GM12891 (cell line): ENCODE measurements at regions not wholly inside any gene's neighbourhood (a gene's known extent, or its start where the extent isn't known, plus 50 kb on each side); places are given as distances from the start of the nearest gene placed in this dataset.

Experiments
- PAX5 ChIP-seq: IDR thresholded peaks from 2 replicates; pipeline ENCODE4 v1.6.1; 2011; ENCODE audit warnings: low read length, moderate library complexity, mild to moderate bottlenecking; ENCODE audit not compliant: insufficient read depth, severe bottlenecking
- POLR2A ChIP-seq: IDR thresholded peaks from 2 replicates; pipeline ENCODE4 v1.6.1; 2011; ENCODE audit warnings: low read depth, low read length, control low read depth
- POLR2AphosphoS5 ChIP-seq: IDR thresholded peaks from 2 replicates; pipeline ENCODE4 v1.6.1; 2011; ENCODE audit warnings: low read depth, low read length, control low read depth

- TF ChIP-seq POLR2A, result no peak
- TF ChIP-seq POLR2AphosphoS5, result no peak
- TF ChIP-seq PAX5, result no peak
Observed at GRCh38 chr21:27156666-27157065, 189.8 kb upstream of the ADAMTS5 start.
